ENCODE measurements at regions not wholly inside any gene's neighbourhood (a gene's known extent, or its start where the extent isn't known, plus 50 kb on each side); places are given as distances from the start of the nearest gene placed in this dataset.
"Not testable (repeated sequence)": the region's sequence is repeated elsewhere in the genome, so short reads cannot be mapped to it uniquely, and the experiment has no call there.

DNA sequence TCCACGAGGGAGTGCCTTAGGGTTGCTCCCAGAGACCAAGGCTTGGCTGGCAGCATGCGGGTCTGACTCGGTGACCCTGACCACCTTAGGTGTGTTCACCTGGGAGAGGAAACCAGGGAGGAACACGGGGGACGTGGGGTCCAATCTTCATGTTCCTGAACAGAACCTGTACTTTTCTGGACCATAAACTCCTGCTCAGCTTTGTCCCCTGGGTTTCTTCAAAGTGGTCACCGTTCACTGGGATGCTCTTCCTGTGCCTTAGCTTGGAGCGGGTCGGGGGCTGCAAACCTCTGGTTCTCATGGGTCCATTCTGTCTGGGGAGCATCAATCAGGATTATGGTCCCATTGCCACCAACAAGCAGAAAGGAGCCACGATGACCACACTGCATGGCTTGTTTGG, 333.5 kb downstream of the QKI start:
- DNase-seq: no peak

DNA sequence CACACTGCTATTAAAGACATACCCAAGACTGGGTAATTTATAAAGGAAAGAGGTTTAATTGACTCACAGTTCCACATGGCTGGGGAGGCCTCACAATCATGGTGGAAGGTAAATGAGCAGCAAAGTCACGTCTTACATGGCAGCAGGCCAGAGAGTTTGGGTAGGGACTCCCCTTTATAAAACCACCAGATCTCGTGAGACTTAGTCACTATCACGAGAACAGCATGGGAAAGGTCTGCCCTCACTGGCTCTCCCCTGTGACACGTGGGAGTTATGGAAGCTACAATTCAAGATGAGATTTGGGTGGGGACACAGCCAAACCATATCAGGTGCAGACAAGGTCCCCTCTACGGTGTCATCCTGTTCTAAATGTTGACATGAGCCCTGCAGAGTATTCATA, 332.5 kb downstream of the QKI start:
- not testable (repeated sequence) for DNase-seq

GRCh38 chr6:163745536-163746400, 331.2 kb downstream of the QKI start:
- no peak for DNase-seq

DNA sequence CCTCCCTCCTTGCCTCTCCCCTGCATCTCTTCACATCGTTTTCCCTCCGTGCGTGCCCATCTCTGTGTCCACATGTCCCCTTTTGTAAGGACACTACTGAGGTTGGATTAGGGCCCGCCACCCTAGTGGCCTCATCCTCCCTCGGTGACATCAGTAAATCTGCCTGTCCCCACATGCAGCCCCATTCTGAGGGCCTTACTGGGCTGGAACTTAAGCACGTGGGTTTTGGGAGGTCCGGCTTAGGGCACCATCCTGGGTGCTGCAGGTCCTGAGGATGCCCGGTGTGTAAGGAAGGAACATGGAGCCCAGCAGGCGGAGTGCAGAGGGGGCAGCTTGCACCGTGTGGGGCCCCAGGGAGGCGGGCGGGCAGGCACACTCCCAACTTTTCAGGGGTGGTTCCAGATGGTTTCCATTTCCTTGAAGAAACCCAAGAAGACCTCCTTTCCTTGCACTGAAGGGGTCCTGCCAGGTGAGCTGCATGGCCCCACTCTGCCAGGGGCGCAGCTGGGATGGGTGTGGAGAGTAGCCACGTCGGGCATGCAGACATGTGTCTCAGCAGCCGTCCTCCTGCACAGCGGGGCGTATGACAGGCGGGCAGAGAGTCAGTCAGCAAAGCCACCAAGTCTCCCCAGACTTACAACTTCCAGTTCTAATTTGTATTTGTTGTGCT, 329.9 kb downstream of the QKI start:
- DNase-seq: no peak

DNA sequence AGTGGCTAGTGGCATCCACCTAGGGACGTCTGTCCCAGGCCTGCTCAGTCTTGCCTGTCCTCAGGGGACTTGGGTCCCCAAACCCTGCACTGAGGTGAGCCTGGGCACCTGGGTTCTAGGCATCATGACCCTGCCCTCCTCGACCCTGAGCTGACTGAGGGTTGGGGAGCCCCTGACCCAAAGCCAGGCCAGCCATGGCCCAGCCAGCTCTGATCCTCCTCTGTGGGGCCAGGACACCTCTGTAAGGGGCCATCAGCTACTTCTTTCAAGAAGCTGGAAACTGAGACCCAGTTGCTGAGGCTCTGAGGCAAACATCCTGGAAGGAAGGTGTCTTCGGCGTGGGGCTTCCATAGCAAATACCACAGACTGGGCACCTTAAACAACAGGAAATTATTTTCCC, 329.3 kb downstream of the QKI start:
- no peak for DNase-seq

DNA sequence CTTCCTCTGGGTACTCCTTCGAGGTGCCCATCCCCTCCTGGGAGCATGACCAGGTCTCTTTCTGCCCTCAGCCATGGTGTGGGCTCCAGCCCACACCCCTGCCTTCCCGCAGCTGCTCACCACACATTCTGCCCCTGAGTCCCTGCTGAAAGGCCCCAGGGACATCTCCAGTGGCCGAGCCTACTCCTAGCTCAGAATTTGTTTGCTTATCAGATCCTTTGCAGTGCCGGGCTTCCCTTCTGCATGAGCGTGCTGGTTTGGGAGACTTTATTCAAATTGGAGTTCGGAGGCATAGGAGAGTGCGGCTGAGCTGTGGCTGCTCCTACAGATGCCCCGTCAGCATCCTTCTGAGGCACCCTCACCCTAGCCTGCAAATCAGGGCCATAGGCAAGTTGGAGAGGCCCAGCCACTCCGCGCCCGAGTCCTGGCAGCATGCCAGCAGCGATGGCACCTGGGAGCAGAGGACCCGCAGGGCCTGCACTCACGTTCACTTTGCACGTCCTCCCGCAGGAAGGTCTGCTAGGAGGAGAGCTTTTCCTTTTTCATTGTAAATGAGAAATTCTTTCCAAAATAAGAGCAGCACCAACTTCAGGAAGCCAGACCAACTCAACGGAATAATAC, 327.3 kb downstream of the QKI start:
- no peak for DNase-seq

GRCh38 chr6:163741342-163741741, 326.8 kb downstream of the QKI start:
- DNase-seq: no peak

DNA sequence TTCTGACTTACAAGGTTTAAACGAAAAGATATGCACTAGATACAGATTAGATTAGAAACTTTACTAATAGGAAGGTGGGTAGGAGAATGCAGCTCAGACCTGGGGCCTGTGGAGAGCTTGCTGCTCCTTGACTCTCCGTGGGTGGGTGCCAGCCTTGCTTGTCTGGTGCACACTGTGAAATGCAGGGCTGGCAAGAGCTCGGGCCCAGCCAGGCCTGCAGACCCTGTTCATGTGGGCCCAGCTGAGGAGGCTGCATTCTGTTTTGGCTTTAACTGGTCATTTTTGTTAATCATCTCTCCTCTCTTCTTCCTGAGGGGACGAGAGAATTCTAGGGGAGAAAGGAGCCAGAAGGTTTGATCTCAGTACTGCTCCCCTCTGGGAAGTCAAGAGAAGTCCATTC, 325.4 kb downstream of the QKI start:
- no peak for DNase-seq

DNA sequence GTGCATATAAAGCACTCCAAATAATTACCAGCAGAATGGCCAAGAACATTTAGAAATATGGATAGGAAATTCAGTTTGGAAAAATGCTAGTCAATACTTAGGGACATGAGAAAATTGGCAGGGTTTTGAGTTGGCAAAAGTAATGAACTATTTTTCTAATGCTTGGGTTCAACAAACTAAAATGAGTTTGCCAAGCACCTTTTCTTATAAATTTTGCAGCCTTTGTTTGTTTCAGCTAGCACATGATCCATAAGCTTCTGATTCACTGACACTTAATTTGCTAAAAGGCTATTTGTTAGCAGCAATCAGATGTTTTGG, 324.8 kb downstream of the QKI start:
- no peak for DNase-seq

DNA sequence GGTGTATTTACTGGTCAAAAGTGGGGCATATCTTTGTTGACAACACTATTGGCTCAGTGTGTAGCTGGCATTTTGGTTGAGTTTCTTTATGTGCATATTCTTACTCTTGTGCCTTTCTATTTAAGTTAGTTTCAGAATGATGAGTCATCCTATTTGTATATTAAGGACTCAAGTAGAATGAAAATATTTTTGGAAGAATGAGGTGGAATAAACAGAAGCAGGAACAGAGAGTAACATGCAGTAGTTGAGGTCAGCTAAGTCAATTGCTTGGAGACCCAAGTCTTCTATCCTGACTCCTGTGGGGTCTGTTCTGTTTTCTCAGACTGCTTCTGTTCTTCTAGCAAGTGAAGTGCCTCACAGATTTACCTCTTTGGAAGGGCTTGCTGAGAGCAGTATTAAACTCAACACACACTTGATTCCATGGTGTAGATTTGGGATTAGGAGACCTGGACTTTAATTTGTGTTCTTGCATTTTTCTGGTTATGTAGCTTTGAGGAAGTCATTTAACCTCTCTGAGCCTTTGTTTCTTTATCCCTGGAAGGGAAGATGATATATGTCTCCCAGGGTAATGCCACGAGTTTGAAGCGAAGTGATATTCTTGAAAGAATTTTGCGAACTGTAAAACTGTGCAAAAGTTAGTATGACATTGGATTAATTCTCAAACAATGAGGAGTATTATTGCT, 324.3 kb downstream of the QKI start:
- no peak for DNase-seq

DNA sequence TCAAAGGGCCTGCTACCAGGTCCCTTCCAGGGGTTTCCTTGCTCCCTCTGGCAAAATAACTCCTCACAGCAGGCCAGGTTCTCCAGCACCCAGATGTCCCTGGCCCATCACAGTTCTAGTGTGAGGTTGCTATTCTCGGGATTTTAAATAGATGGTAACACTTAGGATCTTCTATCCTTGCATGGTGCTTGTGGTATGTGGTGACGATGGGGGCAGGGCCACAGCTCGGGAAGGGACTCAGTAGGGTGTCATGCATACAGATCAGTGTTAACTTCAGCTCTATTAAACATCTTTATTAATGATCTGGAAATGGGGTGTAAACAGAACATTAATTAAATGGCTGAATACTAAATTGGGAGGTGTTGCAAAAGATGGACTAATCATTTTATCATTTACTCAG, 323.8 kb downstream of the QKI start:
- DNase-seq: no peak

GRCh38 chr6:163735076-163735475, 320.6 kb downstream of the QKI start:
- DNase-seq: no peak

GRCh38 chr6:163733061-163733460, 318.5 kb downstream of the QKI start:
- DNase-seq: no peak

GRCh38 chr6:163732479-163732878, 318.0 kb downstream of the QKI start:
- no peak for DNase-seq

DNA sequence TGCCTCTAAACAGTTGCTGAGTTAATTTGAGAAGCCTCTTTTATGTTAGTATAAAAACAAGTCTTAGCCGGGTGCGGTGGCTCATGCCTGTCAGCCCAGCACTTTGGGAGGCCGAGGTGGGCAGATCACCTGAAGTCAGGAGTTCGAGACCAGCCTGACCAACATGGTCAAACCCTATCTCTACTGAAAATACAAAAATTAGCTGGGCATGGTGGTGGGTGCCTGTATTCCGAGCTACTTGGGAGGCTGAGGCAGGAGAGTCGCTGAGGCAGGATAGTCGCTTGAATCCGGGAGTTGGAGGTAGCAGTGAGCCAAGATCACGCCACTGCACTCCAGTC, 317.5 kb downstream of the QKI start:
- not testable (repeated sequence) for DNase-seq

DNA sequence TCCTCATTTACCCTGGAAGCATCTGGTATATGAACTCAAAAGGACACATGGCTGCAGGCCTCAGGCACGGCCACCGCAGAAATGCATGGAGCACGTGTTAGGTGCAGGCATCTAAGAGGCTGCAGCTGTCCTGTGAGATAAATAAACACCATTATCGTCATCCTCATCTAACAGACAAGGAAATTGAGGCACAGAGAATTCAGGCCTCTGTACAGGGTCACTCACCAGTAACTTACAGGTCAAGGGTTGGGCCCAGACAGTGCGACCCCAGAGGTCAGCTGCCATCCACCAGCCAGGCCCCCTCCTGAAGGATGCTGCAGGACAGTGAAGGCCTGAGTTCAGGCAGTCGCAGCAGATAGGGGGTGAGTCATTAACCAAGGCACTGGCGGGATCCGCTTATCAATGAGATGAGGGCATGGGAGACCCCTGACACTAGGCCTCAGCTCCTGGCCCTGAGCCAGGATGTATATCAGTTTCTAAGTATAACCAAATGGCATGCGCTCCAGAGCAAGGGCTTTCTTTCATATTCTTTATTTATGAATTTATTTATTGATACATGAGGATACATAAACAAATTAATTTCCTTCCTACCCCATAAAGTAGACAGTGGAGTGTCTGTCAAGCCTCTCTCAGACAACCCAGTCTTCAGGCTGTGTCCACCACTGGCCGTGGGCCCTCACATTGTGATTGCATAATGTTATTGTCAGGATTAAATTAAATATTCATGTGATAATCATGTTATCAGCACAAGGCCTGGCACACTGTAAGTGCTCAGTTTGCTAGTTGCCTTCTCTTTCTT, 316.9 kb downstream of the QKI start:
- DNase-seq: no peak

DNA sequence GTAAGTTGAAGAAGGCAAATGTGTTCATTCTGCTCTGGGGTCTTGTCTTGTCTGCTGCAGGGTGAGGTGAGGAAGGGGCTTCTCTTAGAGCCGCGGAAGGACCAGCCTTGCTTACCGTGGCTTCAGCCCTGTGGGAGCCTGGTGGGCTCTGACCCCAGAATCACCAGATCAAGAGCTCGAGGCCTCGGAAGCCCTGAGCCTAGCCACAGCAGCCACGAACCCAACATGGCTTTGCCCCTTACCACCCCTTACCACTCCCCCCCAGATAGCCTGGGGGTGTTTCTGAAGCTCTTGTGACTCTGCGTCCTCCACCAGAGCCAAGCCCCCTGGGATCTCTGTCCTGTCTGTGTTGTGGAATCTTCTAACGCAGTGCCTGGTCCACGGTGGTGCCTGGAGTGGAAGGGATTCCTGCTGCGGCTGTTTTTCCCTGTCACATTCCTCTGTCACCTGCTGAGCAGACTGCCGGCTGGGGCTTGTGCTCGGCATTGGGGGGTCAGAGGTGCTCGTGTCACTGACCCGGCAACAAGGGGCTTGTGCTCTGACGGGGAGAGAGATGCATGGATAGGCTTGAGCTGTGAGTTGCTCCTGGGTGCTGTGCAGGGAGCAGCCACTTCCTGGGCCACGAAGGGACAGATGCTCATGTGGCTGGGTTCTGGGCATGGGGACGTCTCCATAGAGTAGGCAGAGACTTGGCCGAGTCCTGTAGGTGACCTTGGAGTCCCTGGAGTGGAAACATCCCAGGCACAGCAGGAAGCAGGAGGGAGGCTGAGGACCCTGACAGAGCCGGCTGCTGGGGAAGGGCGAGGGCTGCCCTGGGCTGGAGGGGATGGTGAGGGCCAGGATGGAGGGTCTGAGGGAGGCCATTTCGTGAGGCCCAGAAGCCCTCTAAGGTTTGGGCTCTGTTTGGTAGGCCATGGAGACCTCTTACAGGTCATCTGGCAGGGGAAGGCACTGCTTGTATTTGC, 316.0 kb downstream of the QKI start:
- no peak for DNase-seq

DNA sequence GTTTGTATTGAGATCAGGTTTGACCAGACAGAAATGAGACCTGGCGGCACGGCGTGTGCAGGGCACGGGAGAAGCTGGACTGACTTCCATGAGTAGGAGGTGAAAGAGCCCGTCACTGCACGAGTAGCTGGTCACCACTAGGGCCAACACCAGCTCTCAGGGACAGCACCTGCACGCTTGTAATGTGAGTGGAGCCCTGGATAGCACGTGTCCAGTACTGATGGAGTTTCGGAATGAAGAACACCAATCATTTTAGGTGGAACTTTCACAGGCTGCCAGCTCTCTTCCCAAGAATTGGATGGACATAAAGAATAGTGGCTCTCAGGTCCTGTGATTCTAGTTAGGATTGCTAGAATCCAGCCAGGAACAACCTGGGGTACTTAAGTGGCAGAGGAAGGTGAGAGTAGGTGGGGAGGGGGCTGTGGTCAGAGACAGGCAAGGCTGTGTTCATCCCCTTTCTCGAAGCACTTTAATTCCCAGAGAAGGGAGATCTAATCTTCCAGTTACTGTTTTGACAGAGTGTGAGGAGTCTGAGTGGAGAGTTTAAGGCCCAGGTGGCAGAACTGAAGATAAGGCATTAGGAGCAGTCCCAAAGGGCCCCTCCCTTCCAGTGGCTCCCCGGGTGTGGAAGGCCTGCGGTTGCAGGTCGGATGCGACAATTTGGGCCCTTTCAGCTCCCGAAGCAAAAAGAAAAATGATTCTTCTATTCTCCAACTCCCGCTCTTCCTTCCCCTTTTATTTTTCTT, 314.8 kb downstream of the QKI start:
- DNase-seq: no peak

- no peak for DNase-seq
Observed at GRCh38 chr6:163728442-163729126, 314.1 kb downstream of the QKI start.

GRCh38 chr6:163726037-163726695, 311.6 kb downstream of the QKI start:
- DNase-seq: no peak
